ENCODE measurements at regions not wholly inside any gene's neighbourhood (a gene's known extent, or its start where the extent isn't known, plus 50 kb on each side); places are given as distances from the start of the nearest gene placed in this dataset.

- no peaks in the 10 kb centered on the region for H3K27me3 ChIP-seq (ENCODE audit: control insufficient read depth in 3 of 3, insufficient read depth in 3 of 3, low read length in 3 of 3)
- no peaks in the 10 kb centered on the region for H3K4me1 ChIP-seq (ENCODE audit: control insufficient read depth in 3 of 3, insufficient read depth in 2 of 3, low read depth in 1 of 3, low read length in 2 of 3)
- H3K9me3 ChIP-seq (ENCODE audit: control insufficient read depth in 2 of 2, insufficient read depth in 1 of 2, low read depth in 1 of 2, low read length in 1 of 2), result no peaks in the 10 kb centered on the region
- no peak for FAIRE-seq
- WGBS, 3 donors, result 94 to 97% (median 95%) methylated on average over 3 of the region's 3 CpGs
- H3K36me3 ChIP-seq (ENCODE audit: control insufficient read depth in 3 of 3, insufficient read depth in 2 of 3, low read depth in 1 of 3, low read length in 3 of 3), result no peaks in the 10 kb centered on the region
- H3K4me3 ChIP-seq (ENCODE audit: low read depth in 1 of 3, low read length in 3 of 3), result no peak overlapping the region
- DNase-seq, result no peak
- no peak overlapping the region for H3K27ac ChIP-seq (ENCODE audit: low read depth in 1 of 3, low read length in 2 of 3)
Measured at GRCh38 chr15:92519709-92520108, 126.0 kb downstream of the ST8SIA2 start.

Data from small intestine (tissue), 7 donors.